ENCODE measurements at regions not wholly inside any gene's neighbourhood (a gene's known extent, or its start where the extent isn't known, plus 50 kb on each side); places are given as distances from the start of the nearest gene placed in this dataset.

DNA sequence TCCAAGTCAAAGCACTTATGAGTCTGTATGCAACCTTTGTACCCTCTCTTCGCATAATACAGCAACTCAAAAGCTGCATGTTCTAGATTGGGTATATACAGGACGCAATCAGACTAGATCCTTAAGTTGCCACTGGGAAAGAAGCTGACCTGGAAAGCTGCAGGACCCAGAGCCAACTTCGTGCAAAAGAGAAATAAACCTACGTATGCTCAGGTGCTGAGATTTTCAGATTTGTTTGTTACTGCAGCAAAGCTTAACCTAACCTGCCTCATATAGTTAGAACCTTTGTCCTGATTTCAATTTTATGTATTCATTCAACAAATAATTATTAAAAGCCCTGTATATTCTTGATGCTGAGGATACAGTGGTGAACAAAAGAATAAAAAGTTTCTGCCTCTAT lies 139.7 kb downstream of the SLC30A10 start (continued):
- TF ChIP-seq, protein P1, sequence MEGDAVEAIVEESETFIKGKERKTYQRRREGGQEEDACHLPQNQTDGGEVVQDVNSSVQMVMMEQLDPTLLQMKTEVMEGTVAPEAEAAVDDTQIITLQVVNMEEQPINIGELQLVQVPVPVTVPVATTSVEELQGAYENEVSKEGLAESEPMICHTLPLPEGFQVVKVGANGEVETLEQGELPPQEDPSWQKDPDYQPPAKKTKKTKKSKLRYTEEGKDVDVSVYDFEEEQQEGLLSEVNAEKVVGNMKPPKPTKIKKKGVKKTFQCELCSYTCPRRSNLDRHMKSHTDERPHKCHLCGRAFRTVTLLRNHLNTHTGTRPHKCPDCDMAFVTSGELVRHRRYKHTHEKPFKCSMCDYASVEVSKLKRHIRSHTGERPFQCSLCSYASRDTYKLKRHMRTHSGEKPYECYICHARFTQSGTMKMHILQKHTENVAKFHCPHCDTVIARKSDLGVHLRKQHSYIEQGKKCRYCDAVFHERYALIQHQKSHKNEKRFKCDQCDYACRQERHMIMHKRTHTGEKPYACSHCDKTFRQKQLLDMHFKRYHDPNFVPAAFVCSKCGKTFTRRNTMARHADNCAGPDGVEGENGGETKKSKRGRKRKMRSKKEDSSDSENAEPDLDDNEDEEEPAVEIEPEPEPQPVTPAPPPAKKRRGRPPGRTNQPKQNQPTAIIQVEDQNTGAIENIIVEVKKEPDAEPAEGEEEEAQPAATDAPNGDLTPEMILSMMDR (IDR thresholded peaks at IDR 0.05 in 2 of 3, conservative IDR thresholded peaks at IDR 0.05 in 1 of 3; ENCODE audit: borderline replicate concordance in 1 of 3, insufficient read depth in 1 of 3, low read depth in 2 of 3, low read length in 2 of 3) = no peak
- TF ChIP-seq ZNF274 (IDR thresholded peaks at IDR 0.05; ENCODE audit: low read depth, low read length) = no peak
- TF ChIP-seq POLR2A (IDR thresholded peaks at IDR 0.05; ENCODE audit: borderline replicate concordance, extremely low read depth, insufficient read depth, insufficient read length) = no peak
- TF ChIP-seq FOSL1 (IDR thresholded peaks at IDR 0.05; ENCODE audit: low read depth) = no peak
- TF ChIP-seq, protein P2, sequence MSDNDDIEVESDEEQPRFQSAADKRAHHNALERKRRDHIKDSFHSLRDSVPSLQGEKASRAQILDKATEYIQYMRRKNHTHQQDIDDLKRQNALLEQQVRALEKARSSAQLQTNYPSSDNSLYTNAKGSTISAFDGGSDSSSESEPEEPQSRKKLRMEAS (IDR thresholded peaks at IDR 0.05) = no peak
- TF ChIP-seq SRF (IDR thresholded peaks at IDR 0.05; ENCODE audit: low read depth) = no peak
- no peak for TF ChIP-seq JUND (IDR thresholded peaks at IDR 0.05)

DNA sequence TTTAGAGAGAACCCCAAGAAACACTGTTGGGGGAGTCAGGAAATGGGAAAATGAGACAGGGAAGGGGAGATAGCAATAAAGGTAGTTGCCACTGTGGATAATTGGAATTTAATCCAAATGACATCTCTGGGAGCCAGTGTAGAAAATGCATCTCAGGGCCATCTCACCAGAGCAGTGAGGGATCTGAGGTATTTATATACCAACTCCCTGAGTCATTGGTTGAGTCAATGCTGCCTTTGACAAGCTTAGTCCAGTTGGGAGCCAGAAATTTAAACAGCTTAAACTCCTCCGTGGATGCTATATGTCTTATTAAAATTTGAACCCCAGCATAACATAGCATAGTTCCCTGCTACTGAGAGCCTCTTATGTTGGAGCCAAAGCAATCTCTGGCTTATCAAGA lies 140.3 kb downstream of the SLC30A10 start:
- BruUV-seq (replicated peaks) = no TSS peak
- no peak for ATAC-seq
- no peaks in the 10 kb centered on the region for H3K36me3 ChIP-seq (ENCODE audit: control insufficient read depth in 1 of 2, insufficient read depth in 2 of 2, low read length in 2 of 2)
- TF ChIP-seq, protein P3, sequence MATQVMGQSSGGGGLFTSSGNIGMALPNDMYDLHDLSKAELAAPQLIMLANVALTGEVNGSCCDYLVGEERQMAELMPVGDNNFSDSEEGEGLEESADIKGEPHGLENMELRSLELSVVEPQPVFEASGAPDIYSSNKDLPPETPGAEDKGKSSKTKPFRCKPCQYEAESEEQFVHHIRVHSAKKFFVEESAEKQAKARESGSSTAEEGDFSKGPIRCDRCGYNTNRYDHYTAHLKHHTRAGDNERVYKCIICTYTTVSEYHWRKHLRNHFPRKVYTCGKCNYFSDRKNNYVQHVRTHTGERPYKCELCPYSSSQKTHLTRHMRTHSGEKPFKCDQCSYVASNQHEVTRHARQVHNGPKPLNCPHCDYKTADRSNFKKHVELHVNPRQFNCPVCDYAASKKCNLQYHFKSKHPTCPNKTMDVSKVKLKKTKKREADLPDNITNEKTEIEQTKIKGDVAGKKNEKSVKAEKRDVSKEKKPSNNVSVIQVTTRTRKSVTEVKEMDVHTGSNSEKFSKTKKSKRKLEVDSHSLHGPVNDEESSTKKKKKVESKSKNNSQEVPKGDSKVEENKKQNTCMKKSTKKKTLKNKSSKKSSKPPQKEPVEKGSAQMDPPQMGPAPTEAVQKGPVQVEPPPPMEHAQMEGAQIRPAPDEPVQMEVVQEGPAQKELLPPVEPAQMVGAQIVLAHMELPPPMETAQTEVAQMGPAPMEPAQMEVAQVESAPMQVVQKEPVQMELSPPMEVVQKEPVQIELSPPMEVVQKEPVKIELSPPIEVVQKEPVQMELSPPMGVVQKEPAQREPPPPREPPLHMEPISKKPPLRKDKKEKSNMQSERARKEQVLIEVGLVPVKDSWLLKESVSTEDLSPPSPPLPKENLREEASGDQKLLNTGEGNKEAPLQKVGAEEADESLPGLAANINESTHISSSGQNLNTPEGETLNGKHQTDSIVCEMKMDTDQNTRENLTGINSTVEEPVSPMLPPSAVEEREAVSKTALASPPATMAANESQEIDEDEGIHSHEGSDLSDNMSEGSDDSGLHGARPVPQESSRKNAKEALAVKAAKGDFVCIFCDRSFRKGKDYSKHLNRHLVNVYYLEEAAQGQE (IDR thresholded peaks at IDR 0.05; ENCODE audit: low read depth) = no peak
- TF ChIP-seq EGR1 (IDR thresholded peaks at IDR 0.05; ENCODE audit: low read depth) = no peak
- TF ChIP-seq YY1 (IDR thresholded peaks at IDR 0.05; ENCODE audit: extremely low read depth, insufficient replicate concordance, low read depth, low read length) = no peak
- no peak for TF ChIP-seq JUND (IDR thresholded peaks at IDR 0.05)
- no peak for TF ChIP-seq ZNF274 (IDR thresholded peaks at IDR 0.05; ENCODE audit: low read depth, low read length)
- no peak for TF ChIP-seq SRF (IDR thresholded peaks at IDR 0.05; ENCODE audit: low read depth)
- TF ChIP-seq ZFX (IDR thresholded peaks at IDR 0.05) = no peak
- TF ChIP-seq ELF1 (IDR thresholded peaks at IDR 0.05; ENCODE audit: borderline replicate concordance, low read depth) = no peak
- no peak for TF ChIP-seq EZH2 (IDR thresholded peaks at IDR 0.05)
- TF ChIP-seq, protein P1 (IDR thresholded peaks at IDR 0.05 in 2 of 3, conservative IDR thresholded peaks at IDR 0.05 in 1 of 3; ENCODE audit: borderline replicate concordance in 1 of 3, insufficient read depth in 1 of 3, low read depth in 2 of 3, low read length in 2 of 3) = no peak
- TF ChIP-seq, protein P4, sequence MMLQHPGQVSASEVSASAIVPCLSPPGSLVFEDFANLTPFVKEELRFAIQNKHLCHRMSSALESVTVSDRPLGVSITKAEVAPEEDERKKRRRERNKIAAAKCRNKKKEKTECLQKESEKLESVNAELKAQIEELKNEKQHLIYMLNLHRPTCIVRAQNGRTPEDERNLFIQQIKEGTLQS (IDR thresholded peaks at IDR 0.05) = no peak
- TF ChIP-seq POLR2AphosphoS5 (IDR thresholded peaks at IDR 0.05; ENCODE audit: low read depth, low read length) = no peak

More for the DNA sequence above, 140.3 kb downstream of the SLC30A10 start:
- no peak overlapping the region for H3K9ac ChIP-seq (ENCODE audit: low read length)
- H3K4me1 ChIP-seq (ENCODE audit: control insufficient read depth in 1 of 2, insufficient read depth in 2 of 2, low read length in 2 of 2) = peaks cover 0 to 6% of the 10 kb centered on the region in 2 experiments; a peak in 2 of 4 replicates
- POLR2A ChIA-PET = no interaction called here
- CTCF ChIA-PET = no interaction called here
- intact Hi-C loops (cut with micrococcal nuclease) = no loop called here
- no peak for DNase-seq (ENCODE audit: low read depth, low spot score)
- no peak overlapping the region for H3K4me3 ChIP-seq (replicated peaks in 1 of 2; ENCODE audit: low read depth in 1 of 2, low read length in 2 of 2)
- H3K27me3 ChIP-seq (ENCODE audit: insufficient read depth, low read length) = no peaks in the 10 kb centered on the region
- no peaks in the 10 kb centered on the region for H3K79me2 ChIP-seq (ENCODE audit: insufficient read depth, low read length)
- H4K20me1 ChIP-seq (ENCODE audit: insufficient read depth) = no peaks in the 10 kb centered on the region
- no peak overlapping the region for H3K27ac ChIP-seq (ENCODE audit: low read depth, low read length)
- H3K9me3 ChIP-seq (ENCODE audit: control insufficient read depth in 1 of 2, insufficient read depth in 1 of 2, low read depth in 1 of 2, low read length in 2 of 2) = no peaks in the 10 kb centered on the region
- H2AFZ ChIP-seq (ENCODE audit: low read depth, low read length, poor library complexity, severe bottlenecking) = no peak overlapping the region
- H3K4me2 ChIP-seq (ENCODE audit: low read length) = no peak overlapping the region
- no peaks in the 10 kb centered on the region for H3K9me2 ChIP-seq (ENCODE audit: insufficient read depth)
- RAD21 ChIA-PET (ENCODE audit: low non-redundant PET in 1 of 2, low total read pairs in 2 of 2, uncharacterized antibody in 2 of 2, unreplicated experiment in 2 of 2) = no interaction called here

All from HCT116 (cell line).